GM12878 (cell line): ENCODE measurements at regions not wholly inside any gene's neighbourhood (a gene's known extent, or its start where the extent isn't known, plus 50 kb on each side); places are given as distances from the start of the nearest gene placed in this dataset.

ENCODE experiments used
- ATAC-seq: fragments of 200-7000 bp; cut with Tn5 transposase; 3 replicates; pipeline ENCODE4 v1.9.1; 2020; ENCODE audit warnings: mild to moderate bottlenecking, moderate library complexity
- BruUV-seq: library from RNA; stranded (reverse); fragments of 400-500 nt; replicated peaks from 2 replicates; lab custom pipeline; 2021; lab: Mats Ljungman, UMichigan
- CTCF ChIA-PET: fragments of 300-600 bp; sonication (Branson Sonifier 250); formaldehyde crosslinking; extraction: SDS; loops from one replicate; lab custom pipeline; 2021; ENCODE audit warnings: inconsistent platforms; lab: Yijun Ruan, JAX
- POLR2A ChIA-PET: fragments of 350-600 bp; formaldehyde crosslinking; extraction: SDS; loops from one replicate; lab custom pipeline; 2021; ENCODE audit warnings: inconsistent platforms; lab: Charles Lee
- RAD21 ChIA-PET: fragments of 300-600 bp; sonication (Branson Sonifier 250); formaldehyde crosslinking; loops from one replicate; lab custom pipeline; 2023; ENCODE audit warnings: antibody characterized with exemption; ENCODE audit not compliant: unreplicated experiment; lab: Charles Lee
- SMC1A ChIA-PET: fragments of 300-600 bp; sonication (Branson Sonifier 250); formaldehyde crosslinking; loops from one replicate; lab custom pipeline; 2023; ENCODE audit not compliant: unreplicated experiment, uncharacterized antibody; lab: Charles Lee
- DNase-seq: peaks from one replicate; pipeline ENCODE4 v3.0.0-alpha.2; 2011; ENCODE audit warnings: low read depth, low spot score
- FAIRE-seq: peaks from 3 replicates; lab custom pipeline; 2011; peaks lifted over from hg19 to GRCh38; lab: Jason Lieb, UNC
- H2AFZ ChIP-seq: 2 replicates; pipeline ENCODE4 v1.6.0; 2011; ENCODE audit warnings: low read depth, low read length, control low read depth; ENCODE audit not compliant: control insufficient read depth
- H3K27ac ChIP-seq: 2 replicates; pipeline ENCODE4 v1.5.1; 2011; ENCODE audit warnings: control low read depth; ENCODE audit not compliant: control insufficient read depth, insufficient read depth
- H3K27me3 ChIP-seq, 2 experiments: replicated peaks in 1 of 2; 2 replicates each; pipeline versions ENCODE4 v1.6.0 to v1.6.1; 2011; ENCODE audit warnings: low read length in 1 of 2; ENCODE audit not compliant: control insufficient read depth in 2 of 2, insufficient read depth in 2 of 2
- H3K36me3 ChIP-seq, 2 experiments: 2 replicates each; pipeline ENCODE4 v1.5.1; 2011; ENCODE audit warnings: low read length in 1 of 2; ENCODE audit not compliant: control insufficient read depth in 2 of 2, insufficient read depth in 2 of 2
- H3K4me1 ChIP-seq: 2 replicates; pipeline ENCODE4 v1.6.1; 2011; ENCODE audit warnings: mild to moderate bottlenecking, low read length, moderate library complexity, mixed read lengths; ENCODE audit not compliant: control insufficient read depth, insufficient read depth
- H3K4me2 ChIP-seq: 2 replicates; pipeline ENCODE4 v1.6.0; 2011; ENCODE audit warnings: control low read depth; ENCODE audit not compliant: control insufficient read depth, insufficient read depth
- H3K4me3 ChIP-seq: fragments of 200-600 bp; sonication (generic); 2 replicates; pipeline ENCODE4 v1.5.1; 2016
- H3K79me2 ChIP-seq: 2 replicates; pipeline ENCODE4 v1.6.0; 2011; ENCODE audit warnings: low read length; ENCODE audit not compliant: control insufficient read depth, insufficient read depth
- H3K9ac ChIP-seq: 2 replicates; pipeline ENCODE4 v1.8.0; 2011; ENCODE audit warnings: low read length, control low read depth, mixed read lengths; ENCODE audit not compliant: control insufficient read depth, insufficient read depth
- H3K9me3 ChIP-seq: replicated peaks from 3 replicates; pipeline ENCODE4 v1.5.1; 2011; ENCODE audit warnings: mild to moderate bottlenecking, low read length; ENCODE audit not compliant: control insufficient read depth, insufficient read depth
- H4K20me1 ChIP-seq: 2 replicates; pipeline ENCODE4 v1.6.0; 2011; ENCODE audit not compliant: control insufficient read depth, insufficient read depth
- ASH2L ChIP-seq: fragments of 300-600, 200-600 bp; sonication (generic); IDR thresholded peaks from 2 replicates; pipeline ENCODE4 v1.6.1; 2017; ENCODE audit warnings: low read depth, mild to moderate bottlenecking, borderline replicate concordance
- BACH1 ChIP-seq: fragments of 450-650 bp; IDR thresholded peaks from 2 replicates; pipeline ENCODE4 v1.6.1; 2017; ENCODE audit warnings: mild to moderate bottlenecking, borderline replicate concordance
- IRF3 ChIP-seq: fragments of 450-650 bp; IDR thresholded peaks from 2 replicates; pipeline ENCODE4 v1.6.1; 2014; ENCODE audit warnings: mild to moderate bottlenecking
- KDM1A ChIP-seq: fragments of 200-600 bp; sonication (generic); IDR thresholded peaks from 2 replicates; pipeline ENCODE4 v1.6.1; 2016; ENCODE audit warnings: borderline replicate concordance
- KLF5 ChIP-seq: fragments of 450-650 bp; IDR thresholded peaks from 2 replicates; pipeline ENCODE4 v1.6.1; 2014; ENCODE audit warnings: mild to moderate bottlenecking; ENCODE audit not compliant: partially characterized antibody
- NKRF ChIP-seq: fragments of 450-650 bp; conservative IDR thresholded peaks from 2 replicates; pipeline ENCODE4 v1.6.1; 2017; ENCODE audit warnings: mild to moderate bottlenecking, moderate library complexity
- POU2F2 ChIP-seq: IDR thresholded peaks from 3 replicates; pipeline ENCODE4 v1.6.1; 2011; ENCODE audit warnings: low read depth, mild to moderate bottlenecking, low read length, borderline replicate concordance
- RBBP5 ChIP-seq: fragments of 200-600 bp; sonication (generic); conservative IDR thresholded peaks from 2 replicates; pipeline ENCODE4 v1.6.1; 2016
- RCOR1 ChIP-seq: conservative IDR thresholded peaks from 2 replicates; pipeline ENCODE4 v1.6.1; 2012; ENCODE audit warnings: low read depth, low read length, improper control_type of control experiment
- REST ChIP-seq: IDR thresholded peaks from 2 replicates; pipeline ENCODE4 v1.6.1; 2012; ENCODE audit warnings: mild to moderate bottlenecking, low read depth, low read length
- SPI1 ChIP-seq: IDR thresholded peaks from 2 replicates; pipeline ENCODE4 v1.6.1; 2011; ENCODE audit warnings: low read depth, mild to moderate bottlenecking, low read length, moderate library complexity, borderline replicate concordance; ENCODE audit not compliant: insufficient read depth
- SRF ChIP-seq, 2 experiments: IDR thresholded peaks; 2 replicates each; pipeline ENCODE4 v1.6.1; 2011; ENCODE audit warnings: low read depth in 2 of 2, low read length in 2 of 2, mild to moderate bottlenecking in 1 of 2, moderate library complexity in 1 of 2
- TARDBP ChIP-seq: IDR thresholded peaks from 2 replicates; pipeline ENCODE4 v1.6.1; 2016; ENCODE audit warnings: borderline replicate concordance
- USF1 ChIP-seq: IDR thresholded peaks from 2 replicates; pipeline ENCODE4 v1.6.1; 2011; ENCODE audit warnings: borderline replicate concordance, low read depth, mild to moderate bottlenecking, moderate library complexity, mixed read lengths, low read length; ENCODE audit not compliant: insufficient read depth; ENCODE audit errors: extremely low read length
- WGBS: methylation state at CpG from one replicate; pipeline ENCODE4 v1.1.6; 2016; ENCODE audit warnings: low lambda C conversion rate; ENCODE audit not compliant: insufficient replicate concordance, insufficient coverage; ENCODE audit errors: missing lambda C conversion rate; 5-methylcytosine and 5-hydroxymethylcytosine counted together
- in situ Hi-C: fragments of 300-500 bp; cut with MboI; formaldehyde crosslinking; loops from 9 replicates; pipeline ENCODE4 v1.14.3; 2018; ENCODE audit warnings: mixed read lengths
- intact Hi-C: fragments of 100-400 bp; cut with micrococcal nuclease; formaldehyde crosslinking; loops from one replicate; pipeline ENCODE4 v1.14.2; 2022; ENCODE audit not compliant: unreplicated experiment

GRCh38 chr11:106271086-106271485, 193.6 kb downstream of the AASDHPPT start (continued):
- TF ChIP-seq USF1 (no peak), TARDBP (no peak), RCOR1 (no peak)

- in situ Hi-C loops (no loop called here), intact Hi-C loops (no loop called here)
- no peak for DNase-seq
- ATAC-seq = no peak
- 34% methylated on average over 2 of the region's 2 CpGs for WGBS
- no TSS peak for BruUV-seq
- ChIA-PET POLR2A (no interaction called here), RAD21 (no interaction called here), CTCF (no interaction called here), SMC1A (no interaction called here)
- no peaks in the 10 kb centered on the region for H3K36me3 ChIP-seq
- H3K9me3 ChIP-seq = no peaks in the 10 kb centered on the region
- no peaks in the 10 kb centered on the region for H3K4me1 ChIP-seq
- H3K4me3 ChIP-seq = no peak overlapping the region
- H3K27ac ChIP-seq = no peak overlapping the region
- H2AFZ ChIP-seq = no peak overlapping the region
- FAIRE-seq = no peak
- H3K27me3 ChIP-seq = no peaks in the 10 kb centered on the region
- no peak overlapping the region for H3K4me2 ChIP-seq
- H4K20me1 ChIP-seq = no peaks in the 10 kb centered on the region
- no peak overlapping the region for H3K9ac ChIP-seq
- H3K79me2 ChIP-seq = no peaks in the 10 kb centered on the region
- no peak for TF ChIP-seq REST
- TF ChIP-seq NKRF = no peak
- TF ChIP-seq ASH2L = no peak
- no peak for TF ChIP-seq SPI1
- TF ChIP-seq SRF (IDR thresholded peaks at IDR 0.05; ENCODE audit: low read depth in 2 of 2, low read length in 2 of 2) = no peak
- no peak for TF ChIP-seq IRF3
- no peak for TF ChIP-seq KDM1A
- no peak for TF ChIP-seq RCOR1
- TF ChIP-seq KLF5 = no peak
- no peak for TF ChIP-seq BACH1
- no peak for TF ChIP-seq RBBP5
- no peak for TF ChIP-seq POU2F2
Observed at GRCh38 chr11:106271686-106272085, 194.2 kb downstream of the AASDHPPT start.
